KMS-11 (cell line): ENCODE measurements at regions not wholly inside any gene's neighbourhood (a gene's known extent, or its start where the extent isn't known, plus 50 kb on each side); places are given as distances from the start of the nearest gene placed in this dataset.

Source experiments
- H2AFZ ChIP-seq: fragments of 200-600 bp; sonication (generic); 2 replicates; pipeline ENCODE4 v1.6.1; 2016; ENCODE audit warnings: antibody characterized with exemption, mixed run types, low read depth
- H3K27ac ChIP-seq: fragments of 200-600 bp; sonication (generic); 2 replicates; pipeline ENCODE4 v1.6.1; 2016; ENCODE audit warnings: mild to moderate bottlenecking, mixed run types
- H3K27me3 ChIP-seq: fragments of 200-600 bp; sonication (generic); 2 replicates; pipeline ENCODE4 v1.6.1; 2017; ENCODE audit warnings: mild to moderate bottlenecking, low read depth, mixed run types, moderate library complexity; ENCODE audit not compliant: insufficient read depth
- H3K36me3 ChIP-seq: fragments of 200-600 bp; sonication (generic); 2 replicates; pipeline ENCODE4 v1.6.1; 2017; ENCODE audit warnings: mild to moderate bottlenecking, mixed run types; ENCODE audit not compliant: insufficient read depth
- H3K4me1 ChIP-seq: fragments of 200-600 bp; sonication (generic); 2 replicates; pipeline ENCODE4 v1.6.1; 2016; ENCODE audit warnings: mild to moderate bottlenecking, low read depth, mixed run types; ENCODE audit not compliant: poor library complexity, severe bottlenecking
- H3K4me2 ChIP-seq: fragments of 200-600 bp; sonication (generic); 2 replicates; pipeline ENCODE4 v1.7.0; 2016; ENCODE audit warnings: mild to moderate bottlenecking, mixed run types
- H3K4me3 ChIP-seq: fragments of 200-600 bp; sonication (generic); IDR thresholded peaks from 2 replicates; pipeline ENCODE4 v1.6.1; 2017; ENCODE audit warnings: low read depth, low read length, mixed read lengths; ENCODE audit not compliant: insufficient read depth
- H3K79me2 ChIP-seq: fragments of 200-600 bp; sonication (generic); 2 replicates; pipeline ENCODE4 v1.6.1; 2016; ENCODE audit warnings: low read depth, mixed run types; ENCODE audit not compliant: insufficient read depth
- H3K9ac ChIP-seq: fragments of 200-600 bp; sonication (generic); 2 replicates; pipeline ENCODE4 v1.6.1; 2016; ENCODE audit warnings: mild to moderate bottlenecking, mixed run types
- H4K20me1 ChIP-seq: fragments of 200-600 bp; sonication (generic); 2 replicates; pipeline ENCODE4 v1.6.1; 2016; ENCODE audit warnings: mild to moderate bottlenecking, mixed run types; ENCODE audit not compliant: insufficient read depth
- CTCF ChIP-seq: fragments of 200-600 bp; sonication (generic); conservative IDR thresholded peaks from 2 replicates; pipeline ENCODE4 v1.6.1; 2017; ENCODE audit warnings: low read depth, mild to moderate bottlenecking, antibody characterized with exemption, low read length, moderate library complexity, mixed read lengths

- no peaks in the 10 kb centered on the region for H4K20me1 ChIP-seq
- H3K27me3 ChIP-seq, result no peaks in the 10 kb centered on the region
- H3K4me3 ChIP-seq, result no peak overlapping the region
- H3K36me3 ChIP-seq, result no peaks in the 10 kb centered on the region
- no peaks in the 10 kb centered on the region for H3K79me2 ChIP-seq
- H3K9ac ChIP-seq, result no peak overlapping the region
- no peak for TF ChIP-seq CTCF
- H3K4me1 ChIP-seq, result no peaks in the 10 kb centered on the region
- H2AFZ ChIP-seq, result no peak overlapping the region
- H3K4me2 ChIP-seq, result no peak overlapping the region
- no peak overlapping the region for H3K27ac ChIP-seq
Observed at GRCh38 chr4:161238033-161238432, 925.8 kb downstream of the FSTL5 start.

GRCh38 chr4:161237495-161237894 is 926.3 kb downstream of the FSTL5 start:
- Histone ChIP-seq H3K79me2 (no peaks in the 10 kb centered on the region), H4K20me1 (no peaks in the 10 kb centered on the region), H3K4me2 (no peak overlapping the region), H2AFZ (no peak overlapping the region), H3K27ac (no peak overlapping the region), H3K4me3 (no peak overlapping the region), H3K4me1 (no peaks in the 10 kb centered on the region), H3K36me3 (no peaks in the 10 kb centered on the region), H3K27me3 (no peaks in the 10 kb centered on the region), H3K9ac (no peak overlapping the region)
- no peak for TF ChIP-seq CTCF

GRCh38 chr4:161225327-161225726 is 938.5 kb downstream of the FSTL5 start:
- H3K4me2 ChIP-seq, result no peak overlapping the region
- H2AFZ ChIP-seq, result no peak overlapping the region
- H3K4me3 ChIP-seq, result no peak overlapping the region
- H3K27me3 ChIP-seq, result no peaks in the 10 kb centered on the region
- no peaks in the 10 kb centered on the region for H3K36me3 ChIP-seq
- no peak for TF ChIP-seq CTCF
- no peaks in the 10 kb centered on the region for H3K79me2 ChIP-seq
- H4K20me1 ChIP-seq, result no peaks in the 10 kb centered on the region
- H3K4me1 ChIP-seq, result no peaks in the 10 kb centered on the region
- no peak overlapping the region for H3K9ac ChIP-seq
- no peak overlapping the region for H3K27ac ChIP-seq

GRCh38 chr4:161222889-161223288 is 940.9 kb downstream of the FSTL5 start:
- Histone ChIP-seq H3K9ac (no peak overlapping the region), H3K27ac (no peak overlapping the region), H3K4me3 (no peak overlapping the region), H4K20me1 (no peaks in the 10 kb centered on the region), H3K27me3 (no peaks in the 10 kb centered on the region), H2AFZ (no peak overlapping the region), H3K4me2 (no peak overlapping the region), H3K4me1 (no peaks in the 10 kb centered on the region), H3K36me3 (no peaks in the 10 kb centered on the region), H3K79me2 (no peaks in the 10 kb centered on the region)
- no peak for TF ChIP-seq CTCF

GRCh38 chr4:161208564-161208963 is 955.2 kb downstream of the FSTL5 start:
- no peaks in the 10 kb centered on the region for H4K20me1 ChIP-seq
- no peaks in the 10 kb centered on the region for H3K36me3 ChIP-seq
- no peaks in the 10 kb centered on the region for H3K4me1 ChIP-seq
- H3K4me3 ChIP-seq, result no peak overlapping the region
- no peak overlapping the region for H2AFZ ChIP-seq
- H3K27ac ChIP-seq, result no peak overlapping the region
- no peak for TF ChIP-seq CTCF
- no peaks in the 10 kb centered on the region for H3K79me2 ChIP-seq
- H3K4me2 ChIP-seq, result no peak overlapping the region
- H3K27me3 ChIP-seq, result no peaks in the 10 kb centered on the region
- no peak overlapping the region for H3K9ac ChIP-seq
